Right lobe of liver (tissue), 4 donors: ENCODE measurements at regions not wholly inside any gene's neighbourhood (a gene's known extent, or its start where the extent isn't known, plus 50 kb on each side); places are given as distances from the start of the nearest gene placed in this dataset.

Source experiments
- CTCF ChIP-seq, 4 donors: fragments of 200-600 bp in 3 of 4; fragments of 450-650 bp in 1 of 4; IDR thresholded peaks; one replicate each; pipeline versions ENCODE4 v1.5.1 to v1.8.0; 2016 to 2022; ENCODE audit warnings: antibody characterized with exemption in 4 of 4, mild to moderate bottlenecking in 2 of 4
- POLR2A ChIP-seq: fragments of 450-650 bp; IDR thresholded peaks from one replicate; pipeline ENCODE4 v1.6.1; 2017; ENCODE audit warnings: antibody characterized with exemption, mild to moderate bottlenecking
- donor health status: DM: no; HTN: no; CAD: no.
- donor health status: DM: no; HTN: no; CAD: no.
- donor health status: DM: no; HTN: yes; CAD: no.

DNA sequence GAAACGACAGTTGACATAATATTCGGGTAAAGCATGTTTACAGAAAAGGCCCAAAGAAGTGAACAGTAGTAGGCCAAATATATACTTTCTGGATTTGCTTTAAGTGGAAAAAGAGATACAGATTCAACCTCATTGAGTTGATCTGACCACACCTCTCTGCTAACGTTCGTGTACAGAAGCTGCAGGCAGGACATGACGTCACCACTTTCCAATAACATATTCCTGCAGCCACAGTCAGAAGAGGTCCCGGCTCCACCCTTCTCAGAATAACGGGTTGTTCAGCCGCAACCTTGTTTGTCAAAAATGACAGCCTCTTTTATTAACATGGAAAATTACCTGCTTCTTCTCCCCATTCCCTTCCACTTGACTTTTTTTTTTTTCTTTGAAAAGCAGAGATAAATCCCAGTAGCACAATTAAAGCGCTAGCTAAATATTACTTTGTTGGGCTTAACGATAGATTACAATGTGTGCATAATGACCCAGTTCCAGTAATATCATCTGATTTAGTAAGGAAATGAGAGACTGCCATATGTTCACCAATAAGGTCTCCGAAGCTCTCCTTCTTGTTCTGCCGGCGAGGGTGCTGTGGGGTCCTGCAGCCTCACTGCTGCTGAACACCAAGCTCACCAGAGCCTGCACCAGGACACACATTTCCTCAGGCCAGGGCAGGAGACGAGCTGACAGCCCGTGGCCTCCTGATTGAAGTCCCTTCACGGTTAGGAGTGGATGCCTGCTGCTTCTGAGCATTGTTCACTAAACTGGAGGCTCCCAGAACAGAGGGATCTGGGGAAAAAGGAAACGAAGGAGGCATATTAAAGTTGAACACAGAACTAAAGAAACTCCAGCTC lies 451.0 kb upstream of the SALL3 start:
- TF ChIP-seq CTCF (IDR thresholded peaks at IDR 0.05): no peak
- TF ChIP-seq POLR2A: no peak
